ENCODE measurements at regions not wholly inside any gene's neighbourhood (a gene's known extent, or its start where the extent isn't known, plus 50 kb on each side); places are given as distances from the start of the nearest gene placed in this dataset.
"Not testable (repeated sequence)": the region's sequence is repeated elsewhere in the genome, so short reads cannot be mapped to it uniquely, and the experiment has no call there.

GRCh38 chr14:62491146-62491545 is 554.1 kb downstream of the KCNH5 start:
- no peak for TF ChIP-seq CTCF (IDR thresholded peaks at IDR 0.05)
- no peaks in the 10 kb centered on the region for H3K27me3 ChIP-seq
- H3K36me3 ChIP-seq, result no peaks in the 10 kb centered on the region
- H3K9me3 ChIP-seq, result peaks cover 0 to 10% of the 10 kb centered on the region in 2 donors
- no peak for DNase-seq (ENCODE audit: low spot score)
- no peaks in the 10 kb centered on the region for H3K4me1 ChIP-seq
- no peak overlapping the region for H3K27ac ChIP-seq
- no peak overlapping the region for H3K4me3 ChIP-seq

GRCh38 chr14:62497708-62498107 is 547.5 kb downstream of the KCNH5 start:
- no peak overlapping the region for H3K4me3 ChIP-seq
- H3K9me3 ChIP-seq, result peaks cover 0 to 26% of the 10 kb centered on the region in 2 donors
- no peak overlapping the region for H3K27ac ChIP-seq
- no peak for TF ChIP-seq CTCF (IDR thresholded peaks at IDR 0.05)
- H3K36me3 ChIP-seq, result no peaks in the 10 kb centered on the region
- H3K4me1 ChIP-seq, result no peaks in the 10 kb centered on the region
- no peaks in the 10 kb centered on the region for H3K27me3 ChIP-seq
- DNase-seq (ENCODE audit: low spot score), result no peak

- no peak for DNase-seq (ENCODE audit: low spot score)
- Histone ChIP-seq H3K9me3 (peaks cover 0 to 23% of the 10 kb centered on the region in 2 donors), H3K27me3 (no peaks in the 10 kb centered on the region), H3K36me3 (no peaks in the 10 kb centered on the region), H3K4me1 (no peaks in the 10 kb centered on the region), H3K27ac (no peak overlapping the region), H3K4me3 (no peak overlapping the region)
- TF ChIP-seq CTCF (IDR thresholded peaks at IDR 0.05), result no peak
Measured at GRCh38 chr14:62501021-62501750, 544.1 kb downstream of the KCNH5 start.

GRCh38 chr14:62505045-62505444 is 540.2 kb downstream of the KCNH5 start:
- Histone ChIP-seq H3K27me3 (no peaks in the 10 kb centered on the region), H3K36me3 (no peaks in the 10 kb centered on the region), H3K27ac (no peak overlapping the region), H3K4me1 (no peaks in the 10 kb centered on the region), H3K9me3 (peaks cover 0 to 8% of the 10 kb centered on the region in 2 donors), H3K4me3 (no peak overlapping the region)
- no peak for TF ChIP-seq CTCF (IDR thresholded peaks at IDR 0.05)
- DNase-seq (ENCODE audit: low spot score), result no peak

- H3K4me3 ChIP-seq; H3K4me1 ChIP-seq; DNase-seq (ENCODE audit: low spot score); H3K27me3 ChIP-seq; H3K27ac ChIP-seq; H3K36me3 ChIP-seq: not testable (repeated sequence)
- H3K9me3 ChIP-seq, result peaks cover 0 to 18% of the 10 kb centered on the region in 2 donors
Measured at GRCh38 chr14:62521309-62521708, 523.9 kb downstream of the KCNH5 start.

- TF ChIP-seq CTCF (IDR thresholded peaks at IDR 0.05), result no peak
- DNase-seq (ENCODE audit: low spot score), result no peak
Measured at GRCh38 chr14:62528296-62528695, 517.0 kb downstream of the KCNH5 start.

More at GRCh38 chr14:62528296-62528695, 517.0 kb downstream of the KCNH5 start:
- no peaks in the 10 kb centered on the region for H3K4me1 ChIP-seq
- H3K27ac ChIP-seq, result no peak overlapping the region
- H3K36me3 ChIP-seq, result no peaks in the 10 kb centered on the region
- H3K27me3 ChIP-seq, result no peaks in the 10 kb centered on the region
- no peak overlapping the region for H3K4me3 ChIP-seq
- H3K9me3 ChIP-seq, result no peaks in the 10 kb centered on the region
